Muscle of leg (tissue), 3 donors: ENCODE measurements at regions not wholly inside any gene's neighbourhood (a gene's known extent, or its start where the extent isn't known, plus 50 kb on each side); places are given as distances from the start of the nearest gene placed in this dataset.

Source experiments
- DNase-seq: peaks from one replicate; pipeline ENCODE4 v3.0.0; 2013
- H3K27ac ChIP-seq: one replicate; pipeline ENCODE4 v1.5.1; 2013; ENCODE audit warnings: mild to moderate bottlenecking, low read length, control low read depth
- H3K27me3 ChIP-seq: one replicate; pipeline ENCODE4 v1.6.1; 2013; ENCODE audit warnings: low read length; ENCODE audit not compliant: control insufficient read depth, insufficient read depth
- H3K36me3 ChIP-seq: one replicate; pipeline ENCODE4 v1.6.1; 2013; ENCODE audit warnings: low read length; ENCODE audit not compliant: control insufficient read depth, insufficient read depth
- H3K4me1 ChIP-seq: one replicate; pipeline ENCODE4 v1.6.1; 2013; ENCODE audit warnings: low read length; ENCODE audit not compliant: control insufficient read depth, insufficient read depth
- H3K4me3 ChIP-seq: one replicate; pipeline ENCODE4 v1.5.1; 2013; ENCODE audit warnings: low read length, control low read depth
- H3K9me3 ChIP-seq: replicated peaks from 2 replicates; pipeline ENCODE4 v1.6.1; 2013; ENCODE audit warnings: low read depth, low read length; ENCODE audit not compliant: control insufficient read depth
- WGBS: methylation state at CpG from one replicate; pipeline ENCODE4 v1.1.5; 2013; ENCODE audit warnings: missing lambda C conversion rate; ENCODE audit not compliant: insufficient coverage; 5-methylcytosine and 5-hydroxymethylcytosine counted together

DNA sequence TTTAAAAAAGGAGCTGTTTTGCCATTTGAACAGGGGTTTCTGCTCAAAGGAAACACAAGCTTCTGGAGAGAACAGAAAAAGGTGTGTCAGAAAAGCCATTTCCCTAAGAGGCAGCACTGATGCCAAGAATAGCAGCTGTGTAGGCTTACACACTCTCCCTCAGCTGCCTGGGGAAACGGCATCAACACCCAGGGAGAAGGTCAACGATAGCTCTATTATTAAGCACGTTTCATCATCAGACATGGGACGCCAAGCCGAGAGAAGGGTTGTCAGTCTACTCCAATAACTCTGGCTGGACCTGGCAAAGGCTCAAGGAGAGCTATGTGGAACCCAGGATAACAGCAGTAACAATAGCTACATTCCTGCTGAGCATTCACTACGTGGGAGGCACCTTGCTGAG, 314.2 kb downstream of the CDK5RAP2 start:
- H3K27me3 ChIP-seq, result no peaks in the 10 kb centered on the region
- no peaks in the 10 kb centered on the region for H3K9me3 ChIP-seq
- WGBS, result 30% methylated on average over 5 of the region's 6 CpGs
- H3K27ac ChIP-seq, result peak overlapping the region; percentile 4
- DNase-seq, result peak; percentile 78
- peaks cover 12% of the 10 kb centered on the region for H3K4me1 ChIP-seq
- H3K36me3 ChIP-seq, result no peaks in the 10 kb centered on the region
- H3K4me3 ChIP-seq, result no peak overlapping the region

GRCh38 chr9:120264528-120264927, 315.4 kb downstream of the CDK5RAP2 start:
- Histone ChIP-seq H3K27me3 (no peaks in the 10 kb centered on the region), H3K9me3 (no peaks in the 10 kb centered on the region), H3K36me3 (no peaks in the 10 kb centered on the region), H3K4me3 (no peak overlapping the region), H3K4me1 (peaks cover 12% of the 10 kb centered on the region), H3K27ac (peak overlapping the region; percentile 47)
- DNase-seq, result peak; percentile 42

- no peaks in the 10 kb centered on the region for H3K27me3 ChIP-seq
- H3K4me3 ChIP-seq, result no peak overlapping the region
- H3K4me1 ChIP-seq, result peaks cover 12% of the 10 kb centered on the region
- no peaks in the 10 kb centered on the region for H3K36me3 ChIP-seq
- peak; percentile 38 for DNase-seq
- peak overlapping the region; percentile 38 for H3K27ac ChIP-seq
- no peaks in the 10 kb centered on the region for H3K9me3 ChIP-seq
- WGBS, result 10% methylated on average over 3 of the region's 4 CpGs
These were observed 316.1 kb downstream of the CDK5RAP2 start for GRCh38 chr9:120263836-120264235.

DNA sequence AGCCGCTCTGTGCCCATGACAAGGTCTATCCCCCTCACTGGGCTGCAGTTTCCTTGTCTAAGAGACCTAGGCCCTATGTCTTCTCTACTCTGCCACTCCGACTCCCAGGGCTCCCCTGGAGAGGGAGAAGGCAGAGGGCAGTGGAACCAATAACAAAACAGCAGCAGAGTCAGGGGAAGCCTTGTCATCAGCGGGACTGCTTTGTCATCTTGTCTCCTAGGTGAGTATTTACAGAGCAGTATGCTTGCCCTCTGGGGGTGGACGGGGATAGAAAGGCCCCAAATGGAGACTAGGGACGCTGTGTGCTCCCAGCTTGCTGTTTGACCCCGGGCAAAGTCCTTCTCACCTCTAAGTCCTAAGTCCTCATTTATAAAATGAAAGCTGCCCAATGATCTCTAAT, 318.5 kb downstream of the CDK5RAP2 start:
- WGBS, result 77% methylated on average over 3 of the region's 6 CpGs
- no peak for DNase-seq
- Histone ChIP-seq H3K27ac (no peak overlapping the region), H3K4me1 (peaks cover 12% of the 10 kb centered on the region), H3K36me3 (no peaks in the 10 kb centered on the region), H3K4me3 (no peak overlapping the region), H3K27me3 (no peaks in the 10 kb centered on the region), H3K9me3 (no peaks in the 10 kb centered on the region)

DNA sequence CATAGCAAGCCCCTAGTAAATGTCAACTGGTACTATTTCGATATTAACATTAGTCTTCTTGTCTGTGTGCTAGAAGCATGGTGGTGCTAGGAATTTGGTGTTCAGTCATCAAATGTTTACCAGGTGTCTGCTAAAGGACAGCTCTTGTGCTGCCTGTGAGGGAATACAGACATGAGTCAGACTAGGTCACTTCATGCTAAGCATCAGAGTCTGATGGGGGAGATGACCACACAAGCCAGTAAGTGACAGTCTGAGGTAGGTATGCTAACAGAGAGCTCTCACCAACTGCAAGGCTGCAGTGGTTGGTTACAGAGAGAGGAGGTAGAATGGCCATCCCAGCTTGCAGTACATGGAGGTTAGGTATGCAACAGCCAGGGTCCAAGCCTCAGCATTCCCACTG, 320.9 kb downstream of the CDK5RAP2 start:
- no peak overlapping the region for H3K4me3 ChIP-seq
- H3K27me3 ChIP-seq, result no peaks in the 10 kb centered on the region
- H3K9me3 ChIP-seq, result no peaks in the 10 kb centered on the region
- no CpG with 5 or more reads among the region's 1 CpG for WGBS
- DNase-seq, result no peak
- no peaks in the 10 kb centered on the region for H3K4me1 ChIP-seq
- H3K36me3 ChIP-seq, result no peaks in the 10 kb centered on the region
- no peak overlapping the region for H3K27ac ChIP-seq

DNA sequence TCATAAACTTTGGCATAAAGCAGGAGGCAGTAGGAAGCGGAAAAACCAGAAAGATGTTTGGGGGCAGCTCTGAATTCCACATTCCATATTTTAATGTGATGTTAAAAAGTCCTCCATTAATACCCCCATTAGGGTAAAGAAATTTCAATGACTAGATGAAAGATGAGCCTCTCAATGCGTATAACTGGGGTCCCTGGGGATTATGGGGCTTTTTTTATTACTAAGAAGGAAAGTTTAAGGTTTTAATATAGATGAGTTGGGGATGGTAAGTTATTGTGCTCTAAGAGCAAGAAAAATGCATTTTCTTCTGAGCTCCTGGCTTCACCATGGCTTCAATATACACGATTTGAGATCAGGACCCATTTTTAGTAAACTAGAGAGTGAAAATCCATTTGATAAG, 321.9 kb downstream of the CDK5RAP2 start:
- no peak overlapping the region for H3K27ac ChIP-seq
- no peak for DNase-seq
- 33% methylated on average over 2 of the region's 3 CpGs for WGBS
- no peaks in the 10 kb centered on the region for H3K36me3 ChIP-seq
- H3K4me1 ChIP-seq, result no peaks in the 10 kb centered on the region
- no peaks in the 10 kb centered on the region for H3K9me3 ChIP-seq
- H3K27me3 ChIP-seq, result no peaks in the 10 kb centered on the region
- H3K4me3 ChIP-seq, result no peak overlapping the region

- Histone ChIP-seq H3K9me3 (no peaks in the 10 kb centered on the region), H3K27ac (no peak overlapping the region), H3K4me1 (no peaks in the 10 kb centered on the region), H3K36me3 (no peaks in the 10 kb centered on the region), H3K4me3 (no peak overlapping the region), H3K27me3 (no peaks in the 10 kb centered on the region)
- WGBS, result 62% methylated on average over 4 of the region's 6 CpGs
- DNase-seq, result no peak
These were observed 322.5 kb downstream of the CDK5RAP2 start for GRCh38 chr9:120257483-120257882.

GRCh38 chr9:120256146-120256545, 323.8 kb downstream of the CDK5RAP2 start:
- no peaks in the 10 kb centered on the region for H3K9me3 ChIP-seq
- DNase-seq, result no peak

DNA sequence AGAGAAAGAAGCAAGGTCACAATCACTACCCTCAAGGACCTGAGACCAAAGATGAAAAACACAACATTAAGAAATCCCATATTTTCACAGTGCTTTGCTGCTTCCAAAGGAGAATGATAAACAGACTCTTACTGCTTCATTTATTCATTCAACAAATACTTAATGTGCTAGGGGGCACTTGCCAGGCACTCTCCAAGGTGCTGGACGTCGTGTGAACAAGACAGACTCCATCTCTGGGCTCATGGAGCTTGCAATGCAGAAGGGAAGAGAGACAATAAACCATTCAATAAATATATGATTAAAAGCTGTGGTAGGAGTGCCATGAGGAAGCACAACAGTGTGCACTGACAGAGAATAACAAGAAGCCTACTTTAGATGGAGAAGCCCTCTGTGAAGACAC, 327.7 kb downstream of the CDK5RAP2 start:
- no CpG with 5 or more reads among the region's 2 CpGs for WGBS
- H3K27me3 ChIP-seq, result no peaks in the 10 kb centered on the region
- no peak overlapping the region for H3K27ac ChIP-seq
- no peak overlapping the region for H3K4me3 ChIP-seq
- DNase-seq, result peak; percentile 7
- H3K36me3 ChIP-seq, result no peaks in the 10 kb centered on the region
- no peaks in the 10 kb centered on the region for H3K4me1 ChIP-seq
- no peaks in the 10 kb centered on the region for H3K9me3 ChIP-seq

More at GRCh38 chr9:120256146-120256545, 323.8 kb downstream of the CDK5RAP2 start:
- H3K27me3 ChIP-seq, result no peaks in the 10 kb centered on the region
- H3K27ac ChIP-seq, result no peak overlapping the region
- H3K4me1 ChIP-seq, result no peaks in the 10 kb centered on the region
- no peaks in the 10 kb centered on the region for H3K36me3 ChIP-seq
- H3K4me3 ChIP-seq, result no peak overlapping the region

DNA sequence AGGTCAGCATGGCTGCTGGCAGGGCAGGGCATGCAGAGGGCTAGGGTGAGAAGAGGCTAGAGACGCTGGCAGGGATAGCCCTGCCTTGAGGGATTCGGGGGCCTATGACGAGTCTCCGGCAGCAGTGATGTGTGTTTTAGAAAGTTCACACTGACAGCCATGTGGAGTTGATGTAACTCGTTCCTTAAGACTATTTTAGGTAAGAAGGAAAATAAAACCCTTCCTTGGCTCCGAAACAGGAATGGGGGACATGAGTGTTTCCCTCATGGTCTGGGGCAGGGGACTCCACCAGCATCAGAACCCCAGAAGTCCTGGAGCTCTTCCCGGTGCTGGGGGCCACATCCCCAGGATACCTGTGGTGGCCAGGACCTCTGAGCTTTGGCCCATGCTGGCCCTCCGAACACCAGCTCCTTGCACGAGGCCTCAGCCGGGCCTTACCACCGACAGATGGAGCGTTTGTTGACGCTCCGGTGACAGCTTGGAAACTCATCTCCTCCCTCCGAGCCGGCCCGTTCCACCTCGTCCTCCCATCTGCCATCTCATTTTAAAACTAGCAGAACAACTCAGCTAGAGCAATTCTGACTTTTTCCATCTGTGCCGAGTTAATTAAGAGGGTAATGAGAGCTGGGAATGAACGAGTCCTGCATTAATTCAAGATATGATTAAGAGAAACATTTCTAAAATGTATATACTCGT, 337.7 kb downstream of the CDK5RAP2 start:
- Histone ChIP-seq H3K36me3 (no peaks in the 10 kb centered on the region), H3K4me3 (no peak overlapping the region), H3K4me1 (no peaks in the 10 kb centered on the region), H3K27me3 (no peaks in the 10 kb centered on the region), H3K9me3 (no peaks in the 10 kb centered on the region), H3K27ac (no peak overlapping the region)
- no peak for DNase-seq
- WGBS, result 64% methylated on average over 14 of the region's 21 CpGs

- Histone ChIP-seq H3K36me3 (no peaks in the 10 kb centered on the region), H3K4me3 (no peak overlapping the region), H3K9me3 (no peaks in the 10 kb centered on the region), H3K27me3 (peaks cover 3% of the 10 kb centered on the region), H3K4me1 (no peaks in the 10 kb centered on the region), H3K27ac (no peak overlapping the region)
- WGBS, result no CpG with 5 or more reads among the region's 1 CpG
- no peak for DNase-seq
These were observed 343.4 kb downstream of the CDK5RAP2 start for GRCh38 chr9:120236596-120236995.
